Liver (tissue), 8 donors: ENCODE measurements at regions not wholly inside any gene's neighbourhood (a gene's known extent, or its start where the extent isn't known, plus 50 kb on each side); places are given as distances from the start of the nearest gene placed in this dataset.

ENCODE experiments used
- DNase-seq: peaks from one replicate; pipeline ENCODE4 v3.0.0-alpha.2; 2017; ENCODE audit warnings: low spot score
- H3K27ac ChIP-seq, 2 donors: one replicate each; pipeline ENCODE4 v1.7.0; 2013; ENCODE audit warnings: inconsistent platforms in 2 of 2, low read length in 2 of 2, control low read depth in 1 of 2, low read depth in 1 of 2, mild to moderate bottlenecking in 1 of 2
- H3K27me3 ChIP-seq, 4 donors: one replicate each; pipeline versions ENCODE4 v1.6.1 to v1.7.0; 2013; ENCODE audit warnings: low read length in 3 of 4, inconsistent platforms in 1 of 4, mild to moderate bottlenecking in 1 of 4, moderate library complexity in 1 of 4; ENCODE audit not compliant: control insufficient read depth in 4 of 4, insufficient read depth in 4 of 4
- H3K36me3 ChIP-seq, 4 donors: one replicate each; pipeline versions ENCODE4 v1.6.1 to v1.7.0; 2013; ENCODE audit warnings: low read length in 3 of 4, mild to moderate bottlenecking in 3 of 4, low read depth in 1 of 4, moderate library complexity in 1 of 4; ENCODE audit not compliant: control insufficient read depth in 4 of 4, insufficient read depth in 3 of 4
- H3K4me1 ChIP-seq, 4 donors: one replicate each; pipeline versions ENCODE4 v1.6.1 to v1.7.0; 2013; ENCODE audit warnings: low read length in 3 of 4, mild to moderate bottlenecking in 3 of 4, moderate library complexity in 1 of 4; ENCODE audit not compliant: control insufficient read depth in 4 of 4, insufficient read depth in 4 of 4
- H3K4me3 ChIP-seq, 3 donors: one replicate each; pipeline versions ENCODE4 v1.6.1 to v1.7.0; 2013; ENCODE audit warnings: low read length in 3 of 3, control low read depth in 1 of 3, low read depth in 1 of 3, mild to moderate bottlenecking in 1 of 3
- H3K9ac ChIP-seq, 2 donors: one replicate each; pipeline ENCODE4 v1.7.0; 2013; ENCODE audit warnings: low read length in 2 of 2, mild to moderate bottlenecking in 2 of 2, moderate library complexity in 2 of 2, control low read depth in 1 of 2, low read depth in 1 of 2
- H3K9me3 ChIP-seq, 4 donors: one replicate each; pipeline versions ENCODE4 v1.6.1 to v1.7.0; 2013; ENCODE audit warnings: low read length in 3 of 4; ENCODE audit not compliant: control insufficient read depth in 4 of 4
- EGR1 ChIP-seq, 2 donors: IDR thresholded peaks; 2 replicates each; pipeline ENCODE4 v1.6.1; 2016 to 2018; ENCODE audit warnings: antibody characterized with exemption in 2 of 2, low read depth in 2 of 2
- FOXA1 ChIP-seq: IDR thresholded peaks from 2 replicates; pipeline ENCODE4 v1.6.1; 2016; ENCODE audit warnings: antibody characterized with exemption
- FOXA2 ChIP-seq: IDR thresholded peaks from 2 replicates; pipeline ENCODE4 v1.6.1; 2016; ENCODE audit warnings: antibody characterized with exemption
- GABPA ChIP-seq, 2 donors: IDR thresholded peaks in 1 of 2; conservative IDR thresholded peaks in 1 of 2; 2 replicates each; pipeline ENCODE4 v1.6.1; 2016; ENCODE audit warnings: antibody characterized with exemption in 2 of 2, mild to moderate bottlenecking in 1 of 2, moderate library complexity in 1 of 2
- HNF4A ChIP-seq, 2 donors: conservative IDR thresholded peaks; 2 replicates each; pipeline ENCODE4 v1.6.1; 2016; ENCODE audit warnings: antibody characterized with exemption in 2 of 2, mild to moderate bottlenecking in 2 of 2
- HNF4G ChIP-seq: IDR thresholded peaks from 2 replicates; pipeline ENCODE4 v1.6.1; 2016; ENCODE audit warnings: antibody characterized with exemption
- JUND ChIP-seq, 2 donors: IDR thresholded peaks; 2 replicates each; pipeline ENCODE4 v1.6.1; 2016; ENCODE audit warnings: antibody characterized with exemption in 2 of 2
- MAX ChIP-seq: IDR thresholded peaks from 2 replicates; pipeline ENCODE4 v1.6.1; 2016; ENCODE audit warnings: antibody characterized with exemption
- NR2F2 ChIP-seq: IDR thresholded peaks from 2 replicates; pipeline ENCODE4 v1.6.1; 2016; ENCODE audit warnings: antibody characterized with exemption
- RAD21 ChIP-seq, 2 donors: IDR thresholded peaks; 2 replicates each; pipeline ENCODE4 v1.6.1; 2016; ENCODE audit warnings: antibody characterized with exemption in 2 of 2, mild to moderate bottlenecking in 2 of 2
- RXRA ChIP-seq, 2 donors: IDR thresholded peaks; 2 replicates each; pipeline ENCODE4 v1.6.1; 2017 to 2018; ENCODE audit warnings: antibody characterized with exemption in 2 of 2, mild to moderate bottlenecking in 1 of 2
- SP1 ChIP-seq: IDR thresholded peaks from 2 replicates; pipeline ENCODE4 v1.6.1; 2018; ENCODE audit warnings: antibody characterized with exemption, mild to moderate bottlenecking
- TAF1 ChIP-seq: conservative IDR thresholded peaks from 2 replicates; pipeline ENCODE4 v1.6.1; 2016; ENCODE audit warnings: antibody characterized with exemption, mild to moderate bottlenecking
- YY1 ChIP-seq: IDR thresholded peaks from 2 replicates; pipeline ENCODE4 v1.6.1; 2016; ENCODE audit warnings: antibody characterized with exemption, mild to moderate bottlenecking
- WGBS: extraction: QIAGEN DNeasy Blood & Tissue Kit; methylation state at CpG from one replicate; pipeline ENCODE4 v1.1.7; 2013; 5-methylcytosine and 5-hydroxymethylcytosine counted together
- TF ChIP-seq, protein P1 (sequence below): IDR thresholded peaks from 2 replicates; pipeline ENCODE4 v1.6.1; 2016; ENCODE audit warnings: antibody characterized with exemption
- TF ChIP-seq, protein P2 (sequence below): fragments of 150-350 bp; IDR thresholded peaks from 2 replicates; pipeline ENCODE4 v1.5.1; 2017; ENCODE audit warnings: improper control_type of control experiment, low read depth, low read length; ENCODE audit not compliant: missing input control
- TF ChIP-seq, protein P3 (sequence below): IDR thresholded peaks from 2 replicates; pipeline ENCODE4 v1.6.1; 2016; ENCODE audit warnings: antibody characterized with exemption
- TF ChIP-seq, protein P4 (sequence below): IDR thresholded peaks from 2 replicates; pipeline ENCODE4 v1.6.1; 2016; ENCODE audit warnings: antibody characterized with exemption, mild to moderate bottlenecking
- donor health status: healthy.
- donor health status: healthy.
- donor health status: healthy.
- donor health status: healthy.
- donor health status: healthy.

DNA sequence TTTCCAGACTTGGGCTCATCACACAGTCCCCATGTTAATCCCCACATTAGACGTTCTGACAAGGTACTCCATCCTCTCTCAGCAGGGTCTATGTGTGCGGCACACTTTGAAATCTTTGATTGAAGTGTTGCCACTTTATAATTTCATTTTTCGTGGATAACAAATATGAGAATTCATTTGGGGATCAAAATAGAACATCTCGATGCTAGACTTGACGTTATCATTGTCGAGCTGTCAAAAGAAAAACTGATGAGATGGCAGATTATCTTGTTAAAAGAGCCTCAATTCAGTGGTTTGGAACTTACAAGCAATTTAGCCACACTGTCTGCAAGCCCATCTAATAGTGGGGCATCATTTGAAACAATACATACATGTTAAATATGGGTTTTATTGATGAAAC, 91.2 kb upstream of the SULT1C3 start:
- H3K4me1 ChIP-seq, result no peaks in the 10 kb centered on the region
- H3K9me3 ChIP-seq, result no peaks in the 10 kb centered on the region
- 76% methylated on average over 6 of the region's 6 CpGs for WGBS
- no peak overlapping the region for H3K9ac ChIP-seq
- no peak overlapping the region for H3K4me3 ChIP-seq
- DNase-seq, result no peak
- no peak for TF ChIP-seq FOXA1
- no peaks in the 10 kb centered on the region for H3K27me3 ChIP-seq
- H3K27ac ChIP-seq, result no peak overlapping the region
- H3K36me3 ChIP-seq, result no peaks in the 10 kb centered on the region

DNA sequence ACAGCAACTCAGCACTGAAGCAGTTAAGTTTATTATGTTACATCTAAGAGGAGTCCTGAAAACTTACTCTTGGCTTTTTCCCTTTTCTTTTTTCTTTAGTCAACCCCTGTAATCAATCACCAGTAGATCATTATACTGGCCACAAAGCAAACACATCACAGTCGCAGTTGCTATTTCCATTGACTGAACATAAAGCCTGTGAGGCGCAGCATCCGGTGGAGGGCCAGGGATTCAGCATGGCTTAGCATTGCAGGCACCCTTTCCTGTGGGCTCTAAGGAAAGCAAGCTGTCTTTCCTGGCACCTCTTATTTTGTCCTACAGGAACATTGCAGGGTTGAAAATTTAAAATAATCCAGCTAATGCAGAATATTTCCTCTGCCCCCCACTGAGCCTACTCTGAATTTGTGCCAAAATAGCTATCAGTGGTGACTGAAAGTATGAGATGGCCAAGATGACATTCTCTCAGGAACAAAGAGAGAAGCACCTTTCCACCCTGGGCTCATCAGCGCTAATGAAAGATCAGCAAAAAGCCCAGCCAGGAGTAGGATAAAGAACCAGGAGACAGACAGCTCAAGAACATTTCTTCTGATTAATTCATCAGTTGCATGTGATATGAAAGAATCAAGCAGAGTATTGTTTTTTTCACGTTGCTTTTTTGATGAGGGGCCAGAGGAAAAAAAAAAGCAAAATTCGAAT, 85.3 kb upstream of the SULT1C3 start:
- Histone ChIP-seq H3K9me3 (no peaks in the 10 kb centered on the region), H3K27me3 (no peaks in the 10 kb centered on the region), H3K4me1 (no peaks in the 10 kb centered on the region), H3K9ac (no peak overlapping the region), H3K4me3 (no peak overlapping the region), H3K36me3 (no peaks in the 10 kb centered on the region), H3K27ac (no peak overlapping the region)
- TF ChIP-seq MAX, result no peak
- TF ChIP-seq, protein P1, sequence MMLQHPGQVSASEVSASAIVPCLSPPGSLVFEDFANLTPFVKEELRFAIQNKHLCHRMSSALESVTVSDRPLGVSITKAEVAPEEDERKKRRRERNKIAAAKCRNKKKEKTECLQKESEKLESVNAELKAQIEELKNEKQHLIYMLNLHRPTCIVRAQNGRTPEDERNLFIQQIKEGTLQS, result no peak
- TF ChIP-seq TAF1, result no peak
- no peak for TF ChIP-seq EGR1 (IDR thresholded peaks at IDR 0.05; ENCODE audit: low read depth in 2 of 2)
- no peak for TF ChIP-seq RXRA (IDR thresholded peaks at IDR 0.05)
- no peak for TF ChIP-seq SP1
- no peak for TF ChIP-seq GABPA (IDR thresholded peaks at IDR 0.05 in 1 of 2, conservative IDR thresholded peaks at IDR 0.05 in 1 of 2)
- TF ChIP-seq HNF4A (conservative IDR thresholded peaks at IDR 0.05), result no peak
- no peak for TF ChIP-seq HNF4G
- no peak for TF ChIP-seq RAD21 (IDR thresholded peaks at IDR 0.05)
- TF ChIP-seq FOXA2, result no peak
- no peak for TF ChIP-seq NR2F2
- TF ChIP-seq, protein P2, sequence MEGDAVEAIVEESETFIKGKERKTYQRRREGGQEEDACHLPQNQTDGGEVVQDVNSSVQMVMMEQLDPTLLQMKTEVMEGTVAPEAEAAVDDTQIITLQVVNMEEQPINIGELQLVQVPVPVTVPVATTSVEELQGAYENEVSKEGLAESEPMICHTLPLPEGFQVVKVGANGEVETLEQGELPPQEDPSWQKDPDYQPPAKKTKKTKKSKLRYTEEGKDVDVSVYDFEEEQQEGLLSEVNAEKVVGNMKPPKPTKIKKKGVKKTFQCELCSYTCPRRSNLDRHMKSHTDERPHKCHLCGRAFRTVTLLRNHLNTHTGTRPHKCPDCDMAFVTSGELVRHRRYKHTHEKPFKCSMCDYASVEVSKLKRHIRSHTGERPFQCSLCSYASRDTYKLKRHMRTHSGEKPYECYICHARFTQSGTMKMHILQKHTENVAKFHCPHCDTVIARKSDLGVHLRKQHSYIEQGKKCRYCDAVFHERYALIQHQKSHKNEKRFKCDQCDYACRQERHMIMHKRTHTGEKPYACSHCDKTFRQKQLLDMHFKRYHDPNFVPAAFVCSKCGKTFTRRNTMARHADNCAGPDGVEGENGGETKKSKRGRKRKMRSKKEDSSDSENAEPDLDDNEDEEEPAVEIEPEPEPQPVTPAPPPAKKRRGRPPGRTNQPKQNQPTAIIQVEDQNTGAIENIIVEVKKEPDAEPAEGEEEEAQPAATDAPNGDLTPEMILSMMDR, result no peak
- TF ChIP-seq, protein P3, sequence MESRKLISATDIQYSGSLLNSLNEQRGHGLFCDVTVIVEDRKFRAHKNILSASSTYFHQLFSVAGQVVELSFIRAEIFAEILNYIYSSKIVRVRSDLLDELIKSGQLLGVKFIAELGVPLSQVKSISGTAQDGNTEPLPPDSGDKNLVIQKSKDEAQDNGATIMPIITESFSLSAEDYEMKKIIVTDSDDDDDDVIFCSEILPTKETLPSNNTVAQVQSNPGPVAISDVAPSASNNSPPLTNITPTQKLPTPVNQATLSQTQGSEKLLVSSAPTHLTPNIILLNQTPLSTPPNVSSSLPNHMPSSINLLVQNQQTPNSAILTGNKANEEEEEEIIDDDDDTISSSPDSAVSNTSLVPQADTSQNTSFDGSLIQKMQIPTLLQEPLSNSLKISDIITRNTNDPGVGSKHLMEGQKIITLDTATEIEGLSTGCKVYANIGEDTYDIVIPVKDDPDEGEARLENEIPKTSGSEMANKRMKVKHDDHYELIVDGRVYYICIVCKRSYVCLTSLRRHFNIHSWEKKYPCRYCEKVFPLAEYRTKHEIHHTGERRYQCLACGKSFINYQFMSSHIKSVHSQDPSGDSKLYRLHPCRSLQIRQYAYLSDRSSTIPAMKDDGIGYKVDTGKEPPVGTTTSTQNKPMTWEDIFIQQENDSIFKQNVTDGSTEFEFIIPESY, result no peak
- 63% methylated on average over 6 of the region's 6 CpGs for WGBS
- DNase-seq, result no peak

GRCh38 chr2:108161298-108161697, 78.5 kb upstream of the SULT1C3 start:
- Histone ChIP-seq H3K9ac (no peak overlapping the region), H3K4me3 (no peak overlapping the region), H3K36me3 (no peaks in the 10 kb centered on the region), H3K27ac (no peak overlapping the region), H3K4me1 (no peaks in the 10 kb centered on the region), H3K9me3 (no peaks in the 10 kb centered on the region), H3K27me3 (peaks cover 0 to 2% (median 0%) of the 10 kb centered on the region in 4 donors)
- DNase-seq, result no peak
- TF ChIP-seq TAF1 (no peak), FOXA1 (no peak), JUND (IDR thresholded peaks at IDR 0.05) (no peak), EGR1 (IDR thresholded peaks at IDR 0.05; ENCODE audit: low read depth in 2 of 2) (no peak), YY1 (no peak)
- TF ChIP-seq, protein P4, sequence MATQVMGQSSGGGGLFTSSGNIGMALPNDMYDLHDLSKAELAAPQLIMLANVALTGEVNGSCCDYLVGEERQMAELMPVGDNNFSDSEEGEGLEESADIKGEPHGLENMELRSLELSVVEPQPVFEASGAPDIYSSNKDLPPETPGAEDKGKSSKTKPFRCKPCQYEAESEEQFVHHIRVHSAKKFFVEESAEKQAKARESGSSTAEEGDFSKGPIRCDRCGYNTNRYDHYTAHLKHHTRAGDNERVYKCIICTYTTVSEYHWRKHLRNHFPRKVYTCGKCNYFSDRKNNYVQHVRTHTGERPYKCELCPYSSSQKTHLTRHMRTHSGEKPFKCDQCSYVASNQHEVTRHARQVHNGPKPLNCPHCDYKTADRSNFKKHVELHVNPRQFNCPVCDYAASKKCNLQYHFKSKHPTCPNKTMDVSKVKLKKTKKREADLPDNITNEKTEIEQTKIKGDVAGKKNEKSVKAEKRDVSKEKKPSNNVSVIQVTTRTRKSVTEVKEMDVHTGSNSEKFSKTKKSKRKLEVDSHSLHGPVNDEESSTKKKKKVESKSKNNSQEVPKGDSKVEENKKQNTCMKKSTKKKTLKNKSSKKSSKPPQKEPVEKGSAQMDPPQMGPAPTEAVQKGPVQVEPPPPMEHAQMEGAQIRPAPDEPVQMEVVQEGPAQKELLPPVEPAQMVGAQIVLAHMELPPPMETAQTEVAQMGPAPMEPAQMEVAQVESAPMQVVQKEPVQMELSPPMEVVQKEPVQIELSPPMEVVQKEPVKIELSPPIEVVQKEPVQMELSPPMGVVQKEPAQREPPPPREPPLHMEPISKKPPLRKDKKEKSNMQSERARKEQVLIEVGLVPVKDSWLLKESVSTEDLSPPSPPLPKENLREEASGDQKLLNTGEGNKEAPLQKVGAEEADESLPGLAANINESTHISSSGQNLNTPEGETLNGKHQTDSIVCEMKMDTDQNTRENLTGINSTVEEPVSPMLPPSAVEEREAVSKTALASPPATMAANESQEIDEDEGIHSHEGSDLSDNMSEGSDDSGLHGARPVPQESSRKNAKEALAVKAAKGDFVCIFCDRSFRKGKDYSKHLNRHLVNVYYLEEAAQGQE, result no peak
- WGBS, result 80% methylated on average over 1 of the region's 1 CpG
